H1 (cell line): ENCODE measurements at regions not wholly inside any gene's neighbourhood (a gene's known extent, or its start where the extent isn't known, plus 50 kb on each side); places are given as distances from the start of the nearest gene placed in this dataset.

Experiments
- CTCF ChIA-PET: fragments of 300-600 bp; sonication (Branson Sonifier 250); formaldehyde crosslinking; loops from one replicate; lab custom pipeline; 2021; ENCODE audit not compliant: partially characterized antibody; lab: Charles Lee
- POLR2A ChIA-PET: fragments of 300-600 bp; sonication (Branson Sonifier 250); formaldehyde crosslinking; loops from one replicate; lab custom pipeline; 2021; ENCODE audit warnings: inconsistent platforms; ENCODE audit not compliant: partially characterized antibody; lab: Charles Lee
- DNase-seq, 2 experiments: peaks; one replicate each; pipeline versions ENCODE4 v3.0.0 to v3.0.0-alpha.2; 2010 to 2022; ENCODE audit warnings: low spot score in 2 of 2, low read depth in 1 of 2, mixed read lengths in 1 of 2
- FAIRE-seq: peaks from 2 replicates; lab custom pipeline; 2011; peaks lifted over from hg19 to GRCh38; lab: Jason Lieb, UNC
- H2AFZ ChIP-seq: 2 replicates; pipeline ENCODE4 v1.8.1; 2012; ENCODE audit warnings: low read length, inconsistent platforms
- H2AK5ac ChIP-seq: 2 replicates; pipeline ENCODE4 v1.6.1; 2013; ENCODE audit warnings: low read depth, low read length
- H2BK120ac ChIP-seq: replicated peaks from 2 replicates; pipeline ENCODE3; 2013; ENCODE audit warnings: low read depth, low read length, inconsistent platforms
- H2BK12ac ChIP-seq: 2 replicates; pipeline ENCODE4 v1.6.1; 2013; ENCODE audit warnings: low read depth, low read length
- H2BK15ac ChIP-seq: 2 replicates; pipeline ENCODE4 v1.6.1; 2013; ENCODE audit warnings: low read length
- H2BK20ac ChIP-seq: 2 replicates; pipeline ENCODE4 v1.6.1; 2013; ENCODE audit warnings: low read length
- H2BK5ac ChIP-seq: 2 replicates; pipeline ENCODE4 v1.6.1; 2013; ENCODE audit warnings: low read depth, low read length
- H3K14ac ChIP-seq: 2 replicates; pipeline ENCODE4 v1.6.1; 2013; ENCODE audit warnings: inconsistent platforms; ENCODE audit not compliant: insufficient read length
- H3K18ac ChIP-seq: 2 replicates; pipeline ENCODE4 v1.6.1; 2013; ENCODE audit warnings: low read length; ENCODE audit errors: extremely low read depth
- H3K23ac ChIP-seq: 2 replicates; pipeline ENCODE4 v1.6.1; 2013; ENCODE audit warnings: inconsistent platforms; ENCODE audit not compliant: insufficient read length
- H3K23me2 ChIP-seq: 2 replicates; pipeline ENCODE4 v1.6.1; 2013; ENCODE audit warnings: low read depth, low read length
- H3K27ac ChIP-seq: 2 replicates; pipeline ENCODE4 v1.6.1; 2011; ENCODE audit warnings: low read depth, low read length, inconsistent platforms
- H3K27me3 ChIP-seq, 4 experiments: replicated peaks in 1 of 4; 1 replicate in 1 of 4; 2 replicates in 3 of 4; pipeline versions ENCODE4 v1.6.1 to v1.8.1; 2011 to 2013; ENCODE audit warnings: low read length in 3 of 4, mild to moderate bottlenecking in 3 of 4, inconsistent platforms in 2 of 4, mixed read lengths in 2 of 4, moderate library complexity in 1 of 4; ENCODE audit not compliant: control insufficient read depth in 3 of 4, insufficient read depth in 3 of 4; ENCODE audit errors: extremely low read depth in 1 of 4
- H3K36me3 ChIP-seq, 4 experiments: 2 replicates each; pipeline versions ENCODE4 v1.6.1 to v1.8.1; 2011 to 2013; ENCODE audit warnings: mild to moderate bottlenecking in 4 of 4, low read length in 3 of 4, moderate library complexity in 2 of 4, control low read depth in 1 of 4, inconsistent platforms in 1 of 4; ENCODE audit not compliant: insufficient read depth in 4 of 4, control insufficient read depth in 2 of 4
- H3K4ac ChIP-seq: replicated peaks from 2 replicates; pipeline ENCODE3; 2013; ENCODE audit warnings: low read length, low read depth, mixed read lengths, inconsistent platforms; ENCODE audit not compliant: insufficient read length
- H3K4me1 ChIP-seq, 4 experiments: replicated peaks in 1 of 4; 1 replicate in 1 of 4; 2 replicates in 3 of 4; pipeline versions ENCODE4 v1.6.1 to v1.8.1; 2011 to 2013; ENCODE audit warnings: low read length in 3 of 4, inconsistent platforms in 2 of 4, mixed read lengths in 1 of 4; ENCODE audit not compliant: insufficient read depth in 4 of 4, control insufficient read depth in 3 of 4
- H3K4me2 ChIP-seq, 2 experiments: 2 replicates each; pipeline versions ENCODE4 v1.6.1 to v1.8.1; 2011 to 2013; ENCODE audit warnings: low read depth in 2 of 2, low read length in 2 of 2, control low read depth in 1 of 2, inconsistent platforms in 1 of 2, mild to moderate bottlenecking in 1 of 2; ENCODE audit not compliant: insufficient read depth in 1 of 2
- H3K4me3 ChIP-seq, 4 experiments: fragments of 200-600, 300-600 bp in 1 of 4; sonication (generic), shearing (Covaris generic), sonication (Bioruptor Twin) in 1 of 4; 2 replicates each; pipeline versions ENCODE4 v1.5.1 to v1.8.1; 2011 to 2016; ENCODE audit warnings: low read length in 4 of 4, low read depth in 3 of 4, control low read depth in 2 of 4, inconsistent platforms in 2 of 4, mild to moderate bottlenecking in 2 of 4, mixed read lengths in 1 of 4, moderate library complexity in 1 of 4; ENCODE audit not compliant: insufficient read depth in 2 of 4; ENCODE audit errors: extremely low read depth in 1 of 4
- H3K56ac ChIP-seq: replicated peaks from 2 replicates; pipeline ENCODE3; 2013; ENCODE audit warnings: low read depth, mild to moderate bottlenecking, mixed read lengths, low read length, inconsistent platforms; ENCODE audit not compliant: insufficient read length
- H3K79me1 ChIP-seq: 2 replicates; pipeline ENCODE4 v1.6.1; 2013; ENCODE audit warnings: low read depth, low read length, control low read depth
- H3K79me2 ChIP-seq, 2 experiments: 2 replicates each; pipeline versions ENCODE4 v1.6.1 to v1.8.1; 2012 to 2013; ENCODE audit warnings: low read length in 2 of 2, mild to moderate bottlenecking in 2 of 2, inconsistent platforms in 1 of 2; ENCODE audit not compliant: insufficient read depth in 2 of 2, control insufficient read depth in 1 of 2
- H3K9ac ChIP-seq, 4 experiments: replicated peaks in 1 of 4; 1 replicate in 1 of 4; 2 replicates in 3 of 4; pipeline versions ENCODE4 v1.6.1 to v1.8.1; 2011 to 2013; ENCODE audit warnings: low read depth in 3 of 4, low read length in 3 of 4, control low read depth in 2 of 4, mild to moderate bottlenecking in 2 of 4, moderate library complexity in 2 of 4, inconsistent platforms in 1 of 4; ENCODE audit errors: extremely low read depth in 1 of 4
- H3K9me3 ChIP-seq, 2 experiments: 2 replicates each; pipeline versions ENCODE4 v1.6.1 to v1.8.1; 2012 to 2013; ENCODE audit warnings: mild to moderate bottlenecking in 2 of 2, moderate library complexity in 2 of 2, control low read depth in 1 of 2, inconsistent platforms in 1 of 2, low read depth in 1 of 2, low read length in 1 of 2, mixed read lengths in 1 of 2; ENCODE audit not compliant: insufficient read depth in 2 of 2
- H4K20me1 ChIP-seq, 2 experiments: replicated peaks in 1 of 2; 2 replicates each; pipeline versions ENCODE3 to v1.8.1; 2011 to 2013; ENCODE audit warnings: inconsistent platforms in 2 of 2, low read length in 2 of 2, mild to moderate bottlenecking in 1 of 2; ENCODE audit not compliant: insufficient read depth in 2 of 2, control insufficient read depth in 1 of 2
- H4K5ac ChIP-seq: 2 replicates; pipeline ENCODE4 v1.6.1; 2013; ENCODE audit warnings: low read length, low read depth, mixed read lengths, inconsistent platforms; ENCODE audit not compliant: insufficient read length
- H4K8ac ChIP-seq: 2 replicates; pipeline ENCODE4 v1.8.0; 2013; ENCODE audit warnings: mild to moderate bottlenecking, moderate library complexity, low read length, inconsistent platforms; ENCODE audit not compliant: insufficient read depth; ENCODE audit errors: extremely low read depth
- H4K91ac ChIP-seq: replicated peaks from 2 replicates; pipeline ENCODE3; 2013; ENCODE audit warnings: low read length, mixed read lengths, inconsistent platforms; ENCODE audit not compliant: insufficient read length
- CTBP2 ChIP-seq: IDR thresholded peaks from 2 replicates; pipeline ENCODE4 v1.7.0; 2011; ENCODE audit warnings: borderline replicate concordance, mild to moderate bottlenecking, moderate library complexity, mixed read lengths, low read length; ENCODE audit not compliant: insufficient read depth, insufficient read length
- EP300 ChIP-seq, 2 experiments: IDR thresholded peaks; 1 replicate in 1 of 2; 2 replicates in 1 of 2; pipeline ENCODE4 v1.6.1; 2011 to 2012; ENCODE audit warnings: low read depth in 2 of 2, low read length in 2 of 2, mild to moderate bottlenecking in 2 of 2, borderline replicate concordance in 1 of 2, inconsistent platforms in 1 of 2, moderate library complexity in 1 of 2
- EZH2 ChIP-seq: fragments of 200-600 bp; sonication (generic); IDR thresholded peaks from 2 replicates; pipeline ENCODE4 v1.7.1; 2012; ENCODE audit warnings: low read depth, mild to moderate bottlenecking, moderate library complexity, low read length, inconsistent platforms; ENCODE audit not compliant: severe bottlenecking
- FOSL1 ChIP-seq: IDR thresholded peaks from 2 replicates; pipeline ENCODE4 v1.6.1; 2011; ENCODE audit warnings: mild to moderate bottlenecking, low read depth, low read length, moderate library complexity; ENCODE audit not compliant: insufficient read depth
- KDM1A ChIP-seq: fragments of 200-600, 300-600 bp; sonication (generic); IDR thresholded peaks from 2 replicates; pipeline ENCODE4 v1.7.1; 2016; ENCODE audit warnings: mild to moderate bottlenecking, low read length, borderline replicate concordance
- RBBP5 ChIP-seq: IDR thresholded peaks from 2 replicates; pipeline ENCODE4 v1.7.1; 2012; ENCODE audit warnings: low read depth, mild to moderate bottlenecking, inconsistent platforms, low read length, moderate library complexity, borderline replicate concordance
- RFX5 ChIP-seq: IDR thresholded peaks from 2 replicates; pipeline ENCODE4 v1.6.1; 2011; ENCODE audit warnings: low read depth, low read length, improper control_type of control experiment, borderline replicate concordance
- RNF2 ChIP-seq: fragments of 200-900, 300-1000 bp; sonication (generic); IDR thresholded peaks from 2 replicates; pipeline ENCODE4 v1.7.1; 2016; ENCODE audit warnings: borderline replicate concordance, low read depth, mild to moderate bottlenecking, antibody characterized with exemption, low read length; ENCODE audit not compliant: poor library complexity, severe bottlenecking; ENCODE audit errors: missing control alignments
- SIRT6 ChIP-seq: IDR thresholded peaks from one replicate; pipeline ENCODE4 v1.7.1; 2012; ENCODE audit warnings: low read length, inconsistent platforms
- SP4 ChIP-seq: IDR thresholded peaks from 2 replicates; pipeline ENCODE4 v1.6.1; 2012; ENCODE audit warnings: low read length, inconsistent platforms

DNA sequence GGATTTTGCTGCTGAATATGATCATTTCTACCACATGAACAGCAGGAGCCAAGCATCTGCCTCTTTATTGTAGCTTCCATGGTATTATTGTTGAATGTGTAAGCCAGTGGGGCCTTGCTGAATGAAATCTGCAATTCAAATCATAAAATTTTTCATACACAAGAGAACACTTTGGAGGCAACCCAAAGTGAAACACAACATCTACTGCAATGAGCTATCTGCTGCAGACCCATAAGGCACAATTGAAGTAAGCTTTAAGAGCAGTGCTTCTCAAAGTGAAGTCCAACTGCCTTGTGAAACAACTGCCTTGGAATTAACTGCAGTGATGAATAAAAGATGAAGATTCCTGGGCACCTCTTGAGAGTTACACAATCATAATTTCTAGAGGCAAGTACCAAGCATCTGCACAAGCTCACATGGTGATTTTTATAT is 626.3 kb upstream of the INTU start:
- Histone ChIP-seq H2AFZ (no peak overlapping the region), H3K9ac (no peak overlapping the region), H4K91ac (no peak overlapping the region), H2AK5ac (no peak overlapping the region), H2BK5ac (no peak overlapping the region), H3K56ac (no peak overlapping the region), H3K36me3 (no peaks in the 10 kb centered on the region), H2BK15ac (no peak overlapping the region), H2BK12ac (no peak overlapping the region), H4K8ac (no peak overlapping the region), H2BK20ac (no peak overlapping the region), H3K27me3 (no peaks in the 10 kb centered on the region), H3K4me3 (no peak overlapping the region), H3K18ac (no peak overlapping the region), H3K23me2 (no peaks in the 10 kb centered on the region), H4K20me1 (no peaks in the 10 kb centered on the region), H3K14ac (no peak overlapping the region), H3K27ac (no peak overlapping the region), H3K79me2 (no peaks in the 10 kb centered on the region), H2BK120ac (no peak overlapping the region), H3K4me1 (no peaks in the 10 kb centered on the region), H4K5ac (no peak overlapping the region), H3K4me2 (no peak overlapping the region), H3K4ac (no peak overlapping the region), H3K79me1 (no peaks in the 10 kb centered on the region), H3K9me3 (no peaks in the 10 kb centered on the region), H3K23ac (no peak overlapping the region)
- TF ChIP-seq SIRT6 (no peak), RNF2 (no peak), EZH2 (no peak), KDM1A (no peak), RBBP5 (no peak), RFX5 (no peak), EP300 (IDR thresholded peaks at IDR 0.05; ENCODE audit: borderline replicate concordance in 1 of 2, low read depth in 2 of 2, low read length in 2 of 2) (no peak), SP4 (no peak), CTBP2 (no peak), FOSL1 (no peak)
- POLR2A ChIA-PET: no interaction called here
- CTCF ChIA-PET: no interaction called here
- DNase-seq (no peak), FAIRE-seq (no peak)
